ENCODE measurements at regions not wholly inside any gene's neighbourhood (a gene's known extent, or its start where the extent isn't known, plus 50 kb on each side); places are given as distances from the start of the nearest gene placed in this dataset.

DNA sequence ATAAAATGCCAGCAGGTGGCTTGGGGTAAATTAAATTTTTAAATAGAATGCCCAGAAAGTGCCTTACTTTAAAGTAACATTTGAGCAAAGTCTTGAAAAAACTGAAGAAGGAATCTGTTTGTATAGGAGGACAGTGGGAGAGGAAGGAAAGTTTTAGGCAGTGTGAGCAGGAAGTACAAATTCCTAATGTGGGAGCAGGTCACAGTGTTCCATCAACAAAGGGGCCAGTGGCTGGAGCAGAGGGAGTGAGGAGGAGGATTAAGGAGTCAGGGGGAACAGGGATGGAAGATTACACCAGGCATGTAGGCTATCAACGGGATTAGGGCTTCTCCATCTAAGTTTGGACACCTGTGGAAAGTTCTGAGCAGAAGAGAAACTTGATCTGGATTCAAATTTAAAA, 439.2 kb upstream of the REG3G start:
- whole genome bisulfite sequencing (ENCODE audit: insufficient coverage): 64% methylated on average over 1 of the region's 1 CpG
- Mint-ChIP-seq H3K27me3 (ENCODE audit: low read depth in 2 of 2) (no peaks in the 10 kb centered on the region), H3K4me1 (no peaks in the 10 kb centered on the region), H3K4me3 (no peak overlapping the region), H3K9me3 (peaks cover 22% of the 10 kb centered on the region in 2 donors), H3K36me3 (peaks cover 15% of the 10 kb centered on the region), H3K27ac (no peak overlapping the region)
- H3K9me3 ChIP-seq (ENCODE audit: control insufficient read depth, insufficient read depth, low read length): peaks cover 4% of the 10 kb centered on the region
- H3K36me3 ChIP-seq (ENCODE audit: control insufficient read depth, insufficient read depth, low read length): no peaks in the 10 kb centered on the region
- intact Hi-C loops (cut with micrococcal nuclease): no loop called here
- H3K27ac ChIP-seq (ENCODE audit: low read length): no peak overlapping the region
- ATAC-seq (no peak), DNase-seq (no peak)
- no peaks in the 10 kb centered on the region for H3K27me3 ChIP-seq (ENCODE audit: control insufficient read depth, insufficient read depth, low read length)
- no peak for TF ChIP-seq CTCF (IDR thresholded peaks at IDR 0.05)
- H3K4me3 ChIP-seq (ENCODE audit: low read length): no peak overlapping the region
- no peaks in the 10 kb centered on the region for H3K4me1 ChIP-seq (ENCODE audit: control insufficient read depth, insufficient read depth, low read length)

GRCh38 chr2:78589871-78590270, 435.6 kb upstream of the REG3G start:
- Mint-ChIP-seq H3K9me3 (peaks cover 17 to 18% of the 10 kb centered on the region in 2 donors), H3K27ac (no peak overlapping the region), H3K4me1 (no peaks in the 10 kb centered on the region), H3K36me3 (peaks cover 15% of the 10 kb centered on the region), H3K4me3 (no peak overlapping the region), H3K27me3 (ENCODE audit: low read depth in 2 of 2) (no peaks in the 10 kb centered on the region)
- no peak for DNase-seq
- Histone ChIP-seq H3K36me3 (ENCODE audit: control insufficient read depth, insufficient read depth, low read length) (no peaks in the 10 kb centered on the region), H3K4me1 (ENCODE audit: control insufficient read depth, insufficient read depth, low read length) (no peaks in the 10 kb centered on the region), H3K4me3 (ENCODE audit: low read length) (no peak overlapping the region), H3K27me3 (ENCODE audit: control insufficient read depth, insufficient read depth, low read length) (no peaks in the 10 kb centered on the region), H3K27ac (ENCODE audit: low read length) (no peak overlapping the region), H3K9me3 (ENCODE audit: control insufficient read depth, insufficient read depth, low read length) (peaks cover 9% of the 10 kb centered on the region)
- no peak for ATAC-seq
- no peak for TF ChIP-seq CTCF (IDR thresholded peaks at IDR 0.05)
- intact Hi-C loops (cut with micrococcal nuclease): no loop called here

GRCh38 chr2:78592491-78592890, 433.0 kb upstream of the REG3G start:
- H3K9me3 Mint-ChIP-seq: peaks cover 12 to 15% of the 10 kb centered on the region in 2 donors
- no peak for DNase-seq
- no peaks in the 10 kb centered on the region for H3K27me3 Mint-ChIP-seq (ENCODE audit: low read depth in 2 of 2)
- WGBS (ENCODE audit: insufficient coverage): 50% methylated on average over 1 of the region's 3 CpGs
- no peaks in the 10 kb centered on the region for H3K4me1 Mint-ChIP-seq
- H3K4me3 ChIP-seq (ENCODE audit: low read length): no peak overlapping the region
- TF ChIP-seq CTCF (IDR thresholded peaks at IDR 0.05): no peak
- peaks cover 8% of the 10 kb centered on the region for H3K36me3 Mint-ChIP-seq
- H3K9me3 ChIP-seq (ENCODE audit: control insufficient read depth, insufficient read depth, low read length): peaks cover 5% of the 10 kb centered on the region
- H3K4me1 ChIP-seq (ENCODE audit: control insufficient read depth, insufficient read depth, low read length): no peaks in the 10 kb centered on the region
- H3K4me3 Mint-ChIP-seq: no peak overlapping the region
- H3K27ac ChIP-seq (ENCODE audit: low read length): no peak overlapping the region
- no peaks in the 10 kb centered on the region for H3K27me3 ChIP-seq (ENCODE audit: control insufficient read depth, insufficient read depth, low read length)
- no peak for ATAC-seq
- intact Hi-C loops (cut with micrococcal nuclease): no loop called here
- H3K36me3 ChIP-seq (ENCODE audit: control insufficient read depth, insufficient read depth, low read length): no peaks in the 10 kb centered on the region
- no peak overlapping the region for H3K27ac Mint-ChIP-seq

GRCh38 chr2:78601113-78601512, 424.4 kb upstream of the REG3G start:
- H3K27me3 Mint-ChIP-seq (ENCODE audit: low read depth in 2 of 2): no peaks in the 10 kb centered on the region
- no peaks in the 10 kb centered on the region for H3K9me3 ChIP-seq (ENCODE audit: control insufficient read depth, insufficient read depth, low read length)
- no peaks in the 10 kb centered on the region for H3K4me1 ChIP-seq (ENCODE audit: control insufficient read depth, insufficient read depth, low read length)
- ATAC-seq (no peak), DNase-seq (no peak)
- no peak overlapping the region for H3K4me3 ChIP-seq (ENCODE audit: low read length)
- no peaks in the 10 kb centered on the region for H3K36me3 Mint-ChIP-seq
- H3K27me3 ChIP-seq (ENCODE audit: control insufficient read depth, insufficient read depth, low read length): no peaks in the 10 kb centered on the region
- H3K9me3 Mint-ChIP-seq: peaks cover 5 to 9% of the 10 kb centered on the region in 2 donors
- no peak for TF ChIP-seq CTCF (IDR thresholded peaks at IDR 0.05)
- H3K4me1 Mint-ChIP-seq: no peaks in the 10 kb centered on the region
- WGBS (ENCODE audit: insufficient coverage): 42% methylated on average over 1 of the region's 1 CpG
- H3K27ac Mint-ChIP-seq: no peak overlapping the region
- intact Hi-C loops (cut with micrococcal nuclease): no loop called here
- H3K36me3 ChIP-seq (ENCODE audit: control insufficient read depth, insufficient read depth, low read length): no peaks in the 10 kb centered on the region
- H3K27ac ChIP-seq (ENCODE audit: low read length): no peak overlapping the region
- H3K4me3 Mint-ChIP-seq: no peak overlapping the region

Data from natural killer cell (primary cell).